Neural crest cell (in vitro differentiated cells): ENCODE measurements at regions not wholly inside any gene's neighbourhood (a gene's known extent, or its start where the extent isn't known, plus 50 kb on each side); places are given as distances from the start of the nearest gene placed in this dataset.
"Not testable (repeated sequence)": the region's sequence is repeated elsewhere in the genome, so short reads cannot be mapped to it uniquely, and the experiment has no call there.

Experiments used
- DNase-seq: peaks from one replicate; pipeline ENCODE4 v3.0.0; 2021; ENCODE audit warnings: low read depth, mixed read lengths, low spot score
- H3K27ac Mint-ChIP-seq: one replicate; pipeline ENCODE4 v1.8.0; 2021; ENCODE audit warnings: mild to moderate bottlenecking, mixed read lengths; ENCODE audit not compliant: unreplicated experiment
- H3K27me3 Mint-ChIP-seq: 2 replicates; pipeline ENCODE4 v1.8.0; 2021; ENCODE audit warnings: low read depth, mild to moderate bottlenecking, mixed read lengths
- H3K36me3 Mint-ChIP-seq: 2 replicates; pipeline ENCODE4 v1.8.0; 2021; ENCODE audit warnings: low read depth, mild to moderate bottlenecking, mixed read lengths
- H3K4me1 Mint-ChIP-seq: 2 replicates; pipeline ENCODE4 v1.8.0; 2021; ENCODE audit warnings: mixed read lengths
- H3K4me3 Mint-ChIP-seq: one replicate; pipeline ENCODE4 v1.8.0; 2021; ENCODE audit warnings: mild to moderate bottlenecking, mixed read lengths
- H3K9me3 Mint-ChIP-seq: 2 replicates; pipeline ENCODE4 v1.8.0; 2021; ENCODE audit warnings: mixed read lengths
- CTCF ChIP-seq: fragments of 200-600 bp; sonication (generic); conservative IDR thresholded peaks from 2 replicates; pipeline ENCODE4 v1.5.0; 2021; ENCODE audit warnings: antibody characterized with exemption, mild to moderate bottlenecking

GRCh38 chr2:118752762-118753429, 94.6 kb downstream of the EN1 start:
- Mint-ChIP-seq H3K4me3 (no peak overlapping the region), H3K9me3 (peaks cover 11% of the 10 kb centered on the region), H3K27me3 (peaks cover 7% of the 10 kb centered on the region), H3K27ac (peak overlapping the region; percentile 67), H3K36me3 (no peaks in the 10 kb centered on the region), H3K4me1 (no peaks in the 10 kb centered on the region)
- TF ChIP-seq CTCF: no peak
- DNase-seq: no peak

- no peak for DNase-seq
- Mint-ChIP-seq H3K27ac (no peak overlapping the region), H3K4me3 (no peak overlapping the region), H3K4me1 (no peaks in the 10 kb centered on the region), H3K9me3 (peaks cover 11% of the 10 kb centered on the region), H3K27me3 (no peaks in the 10 kb centered on the region), H3K36me3 (peaks cover 5% of the 10 kb centered on the region)
- no peak for TF ChIP-seq CTCF
Observed at GRCh38 chr2:118750959-118751565, 96.4 kb downstream of the EN1 start.

GRCh38 chr2:118748245-118748885, 99.1 kb downstream of the EN1 start:
- no peak overlapping the region for H3K4me3 Mint-ChIP-seq
- peaks cover 20% of the 10 kb centered on the region for H3K36me3 Mint-ChIP-seq
- H3K27ac Mint-ChIP-seq: no peak overlapping the region
- no peak for TF ChIP-seq CTCF
- no peaks in the 10 kb centered on the region for H3K4me1 Mint-ChIP-seq
- no peaks in the 10 kb centered on the region for H3K27me3 Mint-ChIP-seq
- no peak for DNase-seq
- peaks cover 23% of the 10 kb centered on the region for H3K9me3 Mint-ChIP-seq

- Mint-ChIP-seq H3K4me3 (no peak overlapping the region), H3K36me3 (peaks cover 20% of the 10 kb centered on the region), H3K4me1 (no peaks in the 10 kb centered on the region), H3K27ac (no peak overlapping the region), H3K27me3 (no peaks in the 10 kb centered on the region), H3K9me3 (peaks cover 25% of the 10 kb centered on the region)
- TF ChIP-seq CTCF: no peak
- no peak for DNase-seq
Observed at GRCh38 chr2:118747637-118748036, 99.8 kb downstream of the EN1 start.

- no peaks in the 10 kb centered on the region for H3K4me1 Mint-ChIP-seq
- H3K27me3 Mint-ChIP-seq: no peaks in the 10 kb centered on the region
- H3K27ac Mint-ChIP-seq: no peak overlapping the region
- no peak overlapping the region for H3K4me3 Mint-ChIP-seq
- TF ChIP-seq CTCF: no peak
- no peak for DNase-seq
- H3K36me3 Mint-ChIP-seq: peaks cover 20% of the 10 kb centered on the region
- H3K9me3 Mint-ChIP-seq: peaks cover 25% of the 10 kb centered on the region
Observed at GRCh38 chr2:118747066-118747465, 100.4 kb downstream of the EN1 start.

- not testable (repeated sequence) for H3K27me3 Mint-ChIP-seq, H3K4me3 Mint-ChIP-seq, H3K27ac Mint-ChIP-seq, DNase-seq, H3K4me1 Mint-ChIP-seq
- peaks cover 23% of the 10 kb centered on the region for H3K9me3 Mint-ChIP-seq
- peaks cover 20% of the 10 kb centered on the region for H3K36me3 Mint-ChIP-seq
Observed at GRCh38 chr2:118744682-118745181, 102.7 kb downstream of the EN1 start.
